Gastrocnemius medialis (tissue), 4 donors: ENCODE measurements at regions not wholly inside any gene's neighbourhood (a gene's known extent, or its start where the extent isn't known, plus 50 kb on each side); places are given as distances from the start of the nearest gene placed in this dataset.

Experiments used
- CTCF ChIP-seq, 5 experiments: fragments of 450-650 bp in 3 of 5; fragments of 200-600 bp in 2 of 5; sonication (generic) in 2 of 5; IDR thresholded peaks in 4 of 5; conservative IDR thresholded peaks in 1 of 5; 1 replicate in 4 of 5; 2 replicates in 1 of 5; pipeline ENCODE4 v1.5.1; 2016 to 2019; ENCODE audit warnings: antibody characterized with exemption in 5 of 5, mild to moderate bottlenecking in 3 of 5, moderate library complexity in 3 of 5
- POLR2A ChIP-seq, 2 donors: fragments of 450-650 bp; IDR thresholded peaks; one replicate each; pipeline ENCODE4 v1.6.1; 2017; ENCODE audit warnings: antibody characterized with exemption in 2 of 2, mild to moderate bottlenecking in 2 of 2, moderate library complexity in 2 of 2

GRCh38 chr16:64132759-64133361 is 989.0 kb downstream of the CDH11 start:
- TF ChIP-seq POLR2A (IDR thresholded peaks at IDR 0.05) (no peak), CTCF (IDR thresholded peaks at IDR 0.05 in 4 of 5, conservative IDR thresholded peaks at IDR 0.05 in 1 of 5) (no peak)
